ENCODE measurements at regions not wholly inside any gene's neighbourhood (a gene's known extent, or its start where the extent isn't known, plus 50 kb on each side); places are given as distances from the start of the nearest gene placed in this dataset.

- no peaks in the 10 kb centered on the region for H3K36me3 Mint-ChIP-seq (ENCODE audit: insufficient read depth)
- ATAC-seq (no peak), DNase-seq (no peak)
- no peak overlapping the region for H3K4me3 Mint-ChIP-seq
- H3K4me1 Mint-ChIP-seq (ENCODE audit: low read depth), result no peaks in the 10 kb centered on the region
- H3K27me3 Mint-ChIP-seq (ENCODE audit: low read depth), result peaks cover 6% of the 10 kb centered on the region
- H3K9me3 Mint-ChIP-seq, result no peaks in the 10 kb centered on the region
Measured at GRCh38 chr16:5478036-5478435, 380.4 kb upstream of the EEF2KMT start.

GRCh38 chr16:5477251-5477650 lies 379.7 kb upstream of the EEF2KMT start:
- ATAC-seq, result no peak
- no peaks in the 10 kb centered on the region for H3K9me3 Mint-ChIP-seq

GRCh38 chr16:5472552-5472951 lies 375.0 kb upstream of the EEF2KMT start:
- H3K27me3 Mint-ChIP-seq (ENCODE audit: low read depth), result no peaks in the 10 kb centered on the region

More at GRCh38 chr16:5477251-5477650, 379.7 kb upstream of the EEF2KMT start:
- H3K27me3 Mint-ChIP-seq (ENCODE audit: low read depth), result peaks cover 6% of the 10 kb centered on the region
- no peak for DNase-seq
- no peak overlapping the region for H3K4me3 Mint-ChIP-seq
- H3K4me1 Mint-ChIP-seq (ENCODE audit: low read depth), result no peaks in the 10 kb centered on the region
- H3K36me3 Mint-ChIP-seq (ENCODE audit: insufficient read depth), result no peaks in the 10 kb centered on the region

GRCh38 chr16:5468488-5468887 lies 370.9 kb upstream of the EEF2KMT start:
- no peaks in the 10 kb centered on the region for H3K27me3 Mint-ChIP-seq (ENCODE audit: low read depth)
- no peaks in the 10 kb centered on the region for H3K36me3 Mint-ChIP-seq (ENCODE audit: insufficient read depth)
- ATAC-seq (no peak), DNase-seq (no peak)
- no peaks in the 10 kb centered on the region for H3K4me1 Mint-ChIP-seq (ENCODE audit: low read depth)
- H3K9me3 Mint-ChIP-seq, result no peaks in the 10 kb centered on the region
- no peak overlapping the region for H3K4me3 Mint-ChIP-seq

More at GRCh38 chr16:5472552-5472951, 375.0 kb upstream of the EEF2KMT start:
- no peaks in the 10 kb centered on the region for H3K9me3 Mint-ChIP-seq
- ATAC-seq, result no peak
- H3K36me3 Mint-ChIP-seq (ENCODE audit: insufficient read depth), result no peaks in the 10 kb centered on the region
- no peak overlapping the region for H3K4me3 Mint-ChIP-seq
- DNase-seq, result no peak
- no peaks in the 10 kb centered on the region for H3K4me1 Mint-ChIP-seq (ENCODE audit: low read depth)

GRCh38 chr16:5467552-5467951 lies 370.0 kb upstream of the EEF2KMT start:
- DNase-seq (no peak), ATAC-seq (no peak)
- H3K27me3 Mint-ChIP-seq (ENCODE audit: low read depth), result no peaks in the 10 kb centered on the region
- no peaks in the 10 kb centered on the region for H3K4me1 Mint-ChIP-seq (ENCODE audit: low read depth)
- no peak overlapping the region for H3K4me3 Mint-ChIP-seq
- H3K9me3 Mint-ChIP-seq, result no peaks in the 10 kb centered on the region
- no peaks in the 10 kb centered on the region for H3K36me3 Mint-ChIP-seq (ENCODE audit: insufficient read depth)

- Mint-ChIP-seq H3K36me3 (ENCODE audit: insufficient read depth) (no peaks in the 10 kb centered on the region), H3K4me1 (ENCODE audit: low read depth) (no peaks in the 10 kb centered on the region), H3K4me3 (no peak overlapping the region), H3K9me3 (no peaks in the 10 kb centered on the region), H3K27me3 (ENCODE audit: low read depth) (no peaks in the 10 kb centered on the region)
- ATAC-seq, result no peak
- no peak for DNase-seq
Measured at GRCh38 chr16:5466551-5466950, 369.0 kb upstream of the EEF2KMT start.

- ATAC-seq, result no peak
- Mint-ChIP-seq H3K36me3 (ENCODE audit: insufficient read depth) (no peaks in the 10 kb centered on the region), H3K9me3 (no peaks in the 10 kb centered on the region), H3K4me3 (no peak overlapping the region), H3K4me1 (ENCODE audit: low read depth) (no peaks in the 10 kb centered on the region), H3K27me3 (ENCODE audit: low read depth) (no peaks in the 10 kb centered on the region)
- no peak for DNase-seq
Measured at GRCh38 chr16:5465714-5466113, 368.1 kb upstream of the EEF2KMT start.

GRCh38 chr16:5463820-5464219 lies 366.2 kb upstream of the EEF2KMT start:
- Mint-ChIP-seq H3K27me3 (ENCODE audit: low read depth) (no peaks in the 10 kb centered on the region), H3K36me3 (ENCODE audit: insufficient read depth) (no peaks in the 10 kb centered on the region), H3K9me3 (no peaks in the 10 kb centered on the region), H3K4me1 (ENCODE audit: low read depth) (no peaks in the 10 kb centered on the region), H3K4me3 (no peak overlapping the region)
- DNase-seq (no peak), ATAC-seq (no peak)

- no peaks in the 10 kb centered on the region for H3K27me3 Mint-ChIP-seq (ENCODE audit: low read depth)
- H3K36me3 Mint-ChIP-seq (ENCODE audit: insufficient read depth), result no peaks in the 10 kb centered on the region
- H3K4me1 Mint-ChIP-seq (ENCODE audit: low read depth), result no peaks in the 10 kb centered on the region
- DNase-seq (no peak), ATAC-seq (no peak)
- H3K9me3 Mint-ChIP-seq, result no peaks in the 10 kb centered on the region
- H3K4me3 Mint-ChIP-seq, result no peak overlapping the region
Measured at GRCh38 chr16:5461574-5461973, 364.0 kb upstream of the EEF2KMT start.

- ATAC-seq, result no peak
- Mint-ChIP-seq H3K4me1 (ENCODE audit: low read depth) (no peaks in the 10 kb centered on the region), H3K27me3 (ENCODE audit: low read depth) (no peaks in the 10 kb centered on the region)
Measured at GRCh38 chr16:5461141-5461540, 363.5 kb upstream of the EEF2KMT start.

GRCh38 chr16:5460701-5461100 lies 363.1 kb upstream of the EEF2KMT start:
- no peaks in the 10 kb centered on the region for H3K36me3 Mint-ChIP-seq (ENCODE audit: insufficient read depth)
- ATAC-seq, result no peak
- DNase-seq, result no peak
- H3K4me1 Mint-ChIP-seq (ENCODE audit: low read depth), result no peaks in the 10 kb centered on the region
- H3K27me3 Mint-ChIP-seq (ENCODE audit: low read depth), result no peaks in the 10 kb centered on the region
- H3K4me3 Mint-ChIP-seq, result no peak overlapping the region
- no peaks in the 10 kb centered on the region for H3K9me3 Mint-ChIP-seq

More at GRCh38 chr16:5461141-5461540, 363.5 kb upstream of the EEF2KMT start:
- Mint-ChIP-seq H3K36me3 (ENCODE audit: insufficient read depth) (no peaks in the 10 kb centered on the region), H3K4me3 (no peak overlapping the region), H3K9me3 (no peaks in the 10 kb centered on the region)
- DNase-seq, result no peak

GRCh38 chr16:5459863-5460262 lies 362.3 kb upstream of the EEF2KMT start:
- H3K4me1 Mint-ChIP-seq (ENCODE audit: low read depth), result no peaks in the 10 kb centered on the region

GRCh38 chr16:5455110-5455509 lies 357.5 kb upstream of the EEF2KMT start:
- no peaks in the 10 kb centered on the region for H3K9me3 Mint-ChIP-seq
- ATAC-seq (no peak), DNase-seq (no peak)
- H3K36me3 Mint-ChIP-seq (ENCODE audit: insufficient read depth), result no peaks in the 10 kb centered on the region
- H3K4me3 Mint-ChIP-seq, result no peak overlapping the region
- no peaks in the 10 kb centered on the region for H3K27me3 Mint-ChIP-seq (ENCODE audit: low read depth)
- no peaks in the 10 kb centered on the region for H3K4me1 Mint-ChIP-seq (ENCODE audit: low read depth)

More at GRCh38 chr16:5459863-5460262, 362.3 kb upstream of the EEF2KMT start:
- no peak for DNase-seq
- H3K36me3 Mint-ChIP-seq (ENCODE audit: insufficient read depth), result no peaks in the 10 kb centered on the region
- H3K27me3 Mint-ChIP-seq (ENCODE audit: low read depth), result no peaks in the 10 kb centered on the region
- ATAC-seq, result no peak
- no peaks in the 10 kb centered on the region for H3K9me3 Mint-ChIP-seq
- no peak overlapping the region for H3K4me3 Mint-ChIP-seq

GRCh38 chr16:5454349-5454748 lies 356.8 kb upstream of the EEF2KMT start:
- H3K4me3 Mint-ChIP-seq, result no peak overlapping the region
- H3K9me3 Mint-ChIP-seq, result no peaks in the 10 kb centered on the region
- no peaks in the 10 kb centered on the region for H3K4me1 Mint-ChIP-seq (ENCODE audit: low read depth)
- no peaks in the 10 kb centered on the region for H3K36me3 Mint-ChIP-seq (ENCODE audit: insufficient read depth)
- ATAC-seq (no peak), DNase-seq (no peak)
- peaks cover 2% of the 10 kb centered on the region for H3K27me3 Mint-ChIP-seq (ENCODE audit: low read depth)

GRCh38 chr16:5451641-5452040 lies 354.0 kb upstream of the EEF2KMT start:
- no peaks in the 10 kb centered on the region for H3K4me1 Mint-ChIP-seq (ENCODE audit: low read depth)
- peaks cover 5% of the 10 kb centered on the region for H3K27me3 Mint-ChIP-seq (ENCODE audit: low read depth)
- no peak for DNase-seq

More at GRCh38 chr16:5451641-5452040, 354.0 kb upstream of the EEF2KMT start:
- ATAC-seq, result no peak
- no peaks in the 10 kb centered on the region for H3K9me3 Mint-ChIP-seq
- H3K4me3 Mint-ChIP-seq, result no peak overlapping the region
- no peaks in the 10 kb centered on the region for H3K36me3 Mint-ChIP-seq (ENCODE audit: insufficient read depth)
